ENCODE measurements at regions not wholly inside any gene's neighbourhood (a gene's known extent, or its start where the extent isn't known, plus 50 kb on each side); places are given as distances from the start of the nearest gene placed in this dataset.

- no peak for TF ChIP-seq CTCF (IDR thresholded peaks at IDR 0.05)
- TF ChIP-seq ZFX (IDR thresholded peaks at IDR 0.05; ENCODE audit: borderline replicate concordance), result no peak
Measured at GRCh38 chr6:19479551-19479950, 357.6 kb upstream of the ID4 start.
